ENCODE measurements at regions not wholly inside any gene's neighbourhood (a gene's known extent, or its start where the extent isn't known, plus 50 kb on each side); places are given as distances from the start of the nearest gene placed in this dataset.

- Histone ChIP-seq H3K27ac (no peak overlapping the region), H3K4me1 (no peaks in the 10 kb centered on the region), H3K9me3 (no peaks in the 10 kb centered on the region), H3K4me3 (no peak overlapping the region), H3K27me3 (no peaks in the 10 kb centered on the region), H3K36me3 (no peaks in the 10 kb centered on the region)
- 94% methylated on average over 1 of the region's 1 CpG for WGBS, 2 donors
- TF ChIP-seq EP300 (IDR thresholded peaks at IDR 0.05) (no peak), POLR2AphosphoS5 (IDR thresholded peaks at IDR 0.05) (no peak), CTCF (IDR thresholded peaks at IDR 0.05) (no peak), POLR2A (IDR thresholded peaks at IDR 0.05) (no peak)
- intact Hi-C loops (cut with DNase I) = no loop called here
- DNase-seq = no peak
Measured at GRCh38 chr5:89493414-89493813, 610.4 kb upstream of the MEF2C start.

GRCh38 chr5:89484962-89485361, 602.0 kb upstream of the MEF2C start:
- Histone ChIP-seq H3K36me3 (no peaks in the 10 kb centered on the region), H3K9me3 (no peaks in the 10 kb centered on the region), H3K4me1 (no peaks in the 10 kb centered on the region), H3K27me3 (no peaks in the 10 kb centered on the region), H3K27ac (no peak overlapping the region), H3K4me3 (no peak overlapping the region)
- WGBS, 2 donors = 94 to 97% methylated on average over 1 of the region's 1 CpG
- intact Hi-C loops (cut with DNase I) = no loop called here
- TF ChIP-seq POLR2A (IDR thresholded peaks at IDR 0.05) (no peak), EP300 (IDR thresholded peaks at IDR 0.05) (no peak), POLR2AphosphoS5 (IDR thresholded peaks at IDR 0.05) (no peak), CTCF (IDR thresholded peaks at IDR 0.05) (no peak)
- no peak for DNase-seq

- Histone ChIP-seq H3K4me1 (no peaks in the 10 kb centered on the region), H3K4me3 (no peak overlapping the region), H3K27me3 (no peaks in the 10 kb centered on the region), H3K27ac (no peak overlapping the region), H3K36me3 (no peaks in the 10 kb centered on the region), H3K9me3 (no peaks in the 10 kb centered on the region)
- TF ChIP-seq EP300 (IDR thresholded peaks at IDR 0.05) (no peak), POLR2AphosphoS5 (IDR thresholded peaks at IDR 0.05) (no peak), POLR2A (IDR thresholded peaks at IDR 0.05) (no peak), CTCF (IDR thresholded peaks at IDR 0.05) (no peak)
- no peak for DNase-seq
- WGBS, 2 donors = 84 to 85% methylated on average over 1 of the region's 1 CpG
- intact Hi-C loops (cut with DNase I) = no loop called here
Measured at GRCh38 chr5:89480406-89481007, 597.5 kb upstream of the MEF2C start.

GRCh38 chr5:89478851-89479250, 595.9 kb upstream of the MEF2C start:
- H3K27me3 ChIP-seq = no peaks in the 10 kb centered on the region
- no peak for DNase-seq
- H3K9me3 ChIP-seq = no peaks in the 10 kb centered on the region
- H3K4me3 ChIP-seq = no peak overlapping the region
- no peaks in the 10 kb centered on the region for H3K4me1 ChIP-seq
- H3K36me3 ChIP-seq = no peaks in the 10 kb centered on the region
- intact Hi-C loops (cut with DNase I) = no loop called here
- TF ChIP-seq CTCF (IDR thresholded peaks at IDR 0.05) (no peak), EP300 (IDR thresholded peaks at IDR 0.05) (no peak), POLR2A (IDR thresholded peaks at IDR 0.05) (no peak), POLR2AphosphoS5 (IDR thresholded peaks at IDR 0.05) (no peak)
- 84 to 86% methylated on average over 1 of the region's 1 CpG for WGBS, 2 donors
- no peak overlapping the region for H3K27ac ChIP-seq

GRCh38 chr5:89473196-89473595, 590.2 kb upstream of the MEF2C start:
- Histone ChIP-seq H3K4me3 (no peak overlapping the region), H3K27me3 (no peaks in the 10 kb centered on the region)
- no peak for TF ChIP-seq POLR2AphosphoS5 (IDR thresholded peaks at IDR 0.05)

More at GRCh38 chr5:89473196-89473595, 590.2 kb upstream of the MEF2C start:
- Histone ChIP-seq H3K27ac (no peak overlapping the region), H3K36me3 (no peaks in the 10 kb centered on the region), H3K9me3 (no peaks in the 10 kb centered on the region), H3K4me1 (no peaks in the 10 kb centered on the region)
- 75 to 84% methylated on average over 3 of the region's 3 CpGs for WGBS, 2 donors
- DNase-seq = no peak
- intact Hi-C loops (cut with DNase I) = no loop called here
